Mononuclear cell (primary cell): ENCODE measurements at regions not wholly inside any gene's neighbourhood (a gene's known extent, or its start where the extent isn't known, plus 50 kb on each side); places are given as distances from the start of the nearest gene placed in this dataset.
"Not testable (repeated sequence)": the region's sequence is repeated elsewhere in the genome, so short reads cannot be mapped to it uniquely, and the experiment has no call there.

ENCODE experiments used
- H3K27me3 ChIP-seq: 2 replicates; pipeline ENCODE4 v1.6.0; 2011; ENCODE audit warnings: low read length, control low read depth; ENCODE audit not compliant: insufficient read depth
- H3K4me1 ChIP-seq: 2 replicates; pipeline ENCODE4 v1.5.1; 2011; ENCODE audit warnings: mild to moderate bottlenecking, low read length, control low read depth; ENCODE audit not compliant: insufficient read depth
- H3K4me3 ChIP-seq: 2 replicates; pipeline ENCODE4 v1.5.1; 2011; ENCODE audit warnings: mild to moderate bottlenecking, low read length, moderate library complexity
- H3K9me3 ChIP-seq: 2 replicates; pipeline ENCODE4 v1.5.1; 2011; ENCODE audit warnings: low read depth, mild to moderate bottlenecking, control low read depth, low read length

DNA sequence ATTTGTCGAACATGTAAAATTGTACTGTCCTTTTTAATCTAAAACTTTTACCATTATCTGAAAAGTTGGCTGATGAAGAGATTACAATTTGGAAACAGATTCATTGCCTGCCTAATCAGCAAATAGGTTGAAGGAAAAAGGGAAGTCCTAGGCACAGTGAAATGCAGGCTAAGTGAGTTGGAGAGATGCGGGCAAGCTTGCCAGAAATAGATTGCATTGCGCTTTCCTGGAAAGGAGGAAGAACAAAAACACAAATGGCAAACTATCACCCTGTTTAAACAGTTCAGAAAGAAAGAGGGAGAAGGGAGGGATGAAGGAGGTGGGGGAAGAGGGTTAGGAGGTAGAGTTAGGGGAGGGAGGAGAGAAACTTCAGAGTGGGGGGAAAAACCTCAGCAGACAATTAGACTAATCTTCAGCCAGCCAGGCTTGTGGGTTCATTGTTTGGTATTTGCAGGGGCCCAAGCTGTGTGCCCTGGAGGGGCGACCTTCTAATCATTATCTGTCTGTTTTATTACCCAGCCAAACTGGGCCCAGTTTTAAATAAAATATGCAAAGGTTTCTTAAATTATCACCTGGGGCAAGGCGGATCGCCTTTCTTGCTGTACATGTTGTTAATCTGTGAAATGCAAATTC lies 465.2 kb downstream of the TFAP2B start:
- Histone ChIP-seq H3K4me3 (no peak overlapping the region), H3K27me3 (no peaks in the 10 kb centered on the region), H3K9me3 (no peaks in the 10 kb centered on the region), H3K4me1 (peaks cover 7% of the 10 kb centered on the region)

DNA sequence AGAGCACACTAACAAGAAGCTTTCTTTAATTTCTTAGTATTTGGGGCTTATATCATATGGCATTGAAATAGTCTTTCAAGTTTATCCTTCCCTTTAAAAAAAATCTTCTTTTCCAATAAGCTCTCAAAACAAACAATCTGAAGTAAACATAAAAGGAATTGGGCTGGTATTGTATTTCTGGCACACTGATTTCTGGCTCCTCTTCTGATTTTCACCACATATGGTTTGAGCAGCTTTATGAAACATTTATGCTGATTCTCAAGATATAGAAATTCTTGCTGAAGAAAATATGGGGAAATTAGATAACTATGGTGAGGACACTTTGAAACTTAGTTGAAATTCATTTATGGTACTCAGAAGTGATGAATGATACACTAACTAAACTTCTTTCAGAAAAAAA lies 467.2 kb downstream of the TFAP2B start:
- H3K27me3 ChIP-seq = no peaks in the 10 kb centered on the region
- peaks cover 7% of the 10 kb centered on the region for H3K4me1 ChIP-seq
- H3K4me3 ChIP-seq = no peak overlapping the region
- no peaks in the 10 kb centered on the region for H3K9me3 ChIP-seq

DNA sequence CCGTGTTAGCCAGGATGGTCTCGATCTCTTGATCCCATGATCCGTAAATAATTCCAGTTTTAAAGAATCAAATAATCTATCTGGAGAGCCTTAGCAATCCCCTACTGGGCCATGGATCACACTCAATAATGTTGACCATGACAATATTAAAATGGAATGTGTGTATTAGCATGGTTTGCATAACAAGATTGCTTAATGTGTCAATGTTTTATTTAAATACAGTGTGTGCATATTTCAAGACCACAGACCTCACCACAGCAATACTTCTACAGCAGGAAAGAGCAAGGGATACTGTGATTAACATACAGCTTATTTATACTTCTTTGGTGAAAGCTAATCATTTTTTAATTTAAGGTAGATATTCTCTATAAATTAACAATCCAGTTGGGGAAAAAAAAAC lies 470.4 kb downstream of the TFAP2B start:
- Histone ChIP-seq H3K4me3 (no peak overlapping the region), H3K9me3 (no peaks in the 10 kb centered on the region), H3K4me1 (peaks cover 3% of the 10 kb centered on the region), H3K27me3 (no peaks in the 10 kb centered on the region)

DNA sequence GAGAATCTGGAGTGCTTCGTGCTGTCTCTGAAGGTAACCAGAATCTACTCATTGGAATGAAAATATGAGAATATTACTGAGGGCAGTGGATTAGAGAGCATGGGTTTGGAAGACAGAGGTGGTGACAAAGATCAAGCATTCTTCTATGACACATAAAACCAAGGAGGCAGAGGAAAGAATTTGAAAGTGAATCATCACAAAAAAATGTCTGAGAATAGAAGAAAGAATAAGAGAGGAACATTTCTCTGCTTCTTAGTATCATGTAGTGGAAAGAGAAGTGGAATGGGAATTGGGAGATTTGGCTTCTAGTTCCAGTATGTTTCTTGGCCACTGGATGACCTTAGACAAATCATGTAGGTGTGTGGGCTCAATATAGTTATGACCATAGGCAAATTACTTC lies 474.0 kb downstream of the TFAP2B start:
- Histone ChIP-seq H3K4me3 (no peak overlapping the region), H3K4me1 (no peaks in the 10 kb centered on the region), H3K27me3 (no peaks in the 10 kb centered on the region), H3K9me3 (no peaks in the 10 kb centered on the region)

DNA sequence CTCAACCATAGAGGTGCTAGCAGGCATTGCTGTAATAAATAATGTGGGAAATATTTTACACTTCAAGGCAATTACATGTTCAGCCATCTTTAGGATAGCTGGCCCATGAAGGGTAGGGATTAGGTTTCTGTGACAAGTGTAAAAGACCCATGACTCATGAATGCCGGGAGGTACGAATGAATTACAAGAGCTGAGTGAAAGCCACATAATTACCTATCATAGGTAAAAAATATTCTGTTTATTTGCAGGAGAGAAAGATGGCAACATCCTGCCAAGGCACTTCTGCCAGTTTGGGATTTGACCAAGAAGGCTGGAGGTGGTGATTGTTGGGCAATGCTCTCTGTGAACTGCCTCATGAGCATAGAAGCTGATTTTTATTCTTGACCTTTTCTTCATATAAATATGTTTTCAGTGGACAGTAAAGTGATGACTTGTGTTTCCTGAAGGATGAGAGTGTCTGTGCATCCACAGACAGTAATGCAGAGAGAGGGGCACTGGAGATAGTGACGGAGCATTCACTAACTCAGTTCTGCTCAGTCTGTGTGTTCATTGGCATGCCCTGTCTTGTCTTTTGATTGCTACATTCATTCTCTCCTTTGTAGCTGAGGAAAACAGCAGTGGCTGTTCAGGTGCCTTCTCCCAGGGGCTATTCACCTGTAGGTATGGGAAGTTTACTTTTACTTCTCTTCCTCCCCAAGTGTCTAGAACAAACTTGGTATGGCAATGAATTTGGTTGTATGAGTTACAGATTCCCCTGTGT lies 481.1 kb downstream of the TFAP2B start:
- no peak overlapping the region for H3K4me3 ChIP-seq
- peaks cover 12% of the 10 kb centered on the region for H3K4me1 ChIP-seq
- H3K27me3 ChIP-seq = no peaks in the 10 kb centered on the region
- no peaks in the 10 kb centered on the region for H3K9me3 ChIP-seq

DNA sequence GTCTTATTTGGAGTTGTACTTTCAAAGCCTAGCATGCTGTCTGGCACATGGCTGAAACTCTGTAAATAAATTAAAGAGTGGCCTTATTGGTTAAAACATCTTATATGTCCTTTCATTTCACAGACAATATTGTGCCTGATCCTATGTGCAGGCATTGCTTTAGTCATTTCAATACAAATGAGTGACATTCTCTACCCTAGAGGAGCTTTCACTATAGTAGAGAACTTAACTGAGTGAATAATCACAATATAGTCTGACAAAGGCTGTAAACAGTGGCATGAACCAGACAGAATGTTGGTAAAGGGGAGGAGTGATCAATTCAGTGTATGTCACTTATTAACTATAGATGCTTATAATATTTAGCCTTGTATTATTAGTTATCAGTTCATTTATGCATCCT lies 481.8 kb downstream of the TFAP2B start:
- Histone ChIP-seq H3K9me3 (no peaks in the 10 kb centered on the region), H3K27me3 (no peaks in the 10 kb centered on the region), H3K4me1 (peaks cover 12% of the 10 kb centered on the region), H3K4me3 (no peak overlapping the region)

DNA sequence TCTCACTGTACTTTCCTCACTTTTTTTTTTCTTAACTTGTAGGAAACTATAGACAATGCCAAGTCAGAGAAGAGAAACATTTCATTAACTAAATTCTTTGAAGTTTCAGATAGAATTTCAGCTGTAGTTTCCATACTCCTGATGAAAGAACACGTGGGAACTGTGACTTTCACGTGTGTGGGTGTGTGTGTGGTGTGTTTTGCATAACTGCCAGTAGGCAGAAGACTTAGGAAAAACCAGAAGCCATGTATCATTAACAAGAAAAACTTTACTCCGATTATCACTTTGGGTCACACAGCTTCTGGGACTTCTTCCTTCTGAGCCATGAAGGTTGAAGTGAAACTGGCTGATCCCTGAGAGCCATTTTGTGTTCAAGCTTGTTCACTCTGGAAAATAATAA lies 483.3 kb downstream of the TFAP2B start:
- no peaks in the 10 kb centered on the region for H3K9me3 ChIP-seq

DNA sequence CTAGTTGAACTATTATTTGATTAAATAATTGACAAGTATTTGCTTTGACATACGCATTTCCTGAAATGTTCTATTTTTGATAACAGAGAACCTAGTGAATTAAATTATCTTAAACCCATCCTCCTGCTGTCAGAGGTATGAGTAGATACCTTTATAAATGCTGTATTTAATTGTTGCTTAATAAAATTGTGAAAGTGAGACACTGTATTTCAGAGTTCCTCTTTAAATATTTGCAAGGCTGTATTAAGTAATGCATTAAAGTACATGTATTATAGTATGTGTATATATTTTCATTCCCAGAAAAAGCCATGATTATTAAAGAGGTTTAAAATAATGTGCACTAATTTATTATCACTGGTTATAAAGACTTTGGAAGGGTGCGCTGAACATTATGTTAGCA lies 483.8 kb downstream of the TFAP2B start:
- no peaks in the 10 kb centered on the region for H3K9me3 ChIP-seq
- H3K27me3 ChIP-seq = no peaks in the 10 kb centered on the region
- H3K4me3 ChIP-seq = no peak overlapping the region
- H3K4me1 ChIP-seq = peaks cover 12% of the 10 kb centered on the region

More for the DNA sequence above, 483.3 kb downstream of the TFAP2B start:
- H3K4me3 ChIP-seq = no peak overlapping the region
- no peaks in the 10 kb centered on the region for H3K27me3 ChIP-seq
- H3K4me1 ChIP-seq = peaks cover 12% of the 10 kb centered on the region

DNA sequence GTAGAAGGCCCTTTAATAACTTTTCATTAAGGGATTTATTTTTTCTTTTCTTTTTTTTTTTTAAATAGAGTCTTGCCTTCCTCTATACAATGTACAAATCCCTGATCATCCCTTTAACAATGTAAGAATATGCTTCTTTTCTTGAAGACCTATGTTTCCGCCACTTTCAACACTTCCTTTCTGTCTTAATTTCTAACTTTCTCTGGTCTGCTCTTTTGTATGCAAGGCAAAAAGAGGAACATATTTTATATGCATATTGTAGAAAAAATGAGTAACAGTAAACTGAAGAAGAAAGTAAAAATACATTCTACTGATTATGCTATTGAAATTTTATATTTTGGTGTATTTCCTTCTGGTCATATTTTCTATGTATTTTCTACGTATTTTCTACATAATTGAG lies 484.7 kb downstream of the TFAP2B start:
- peaks cover 12% of the 10 kb centered on the region for H3K4me1 ChIP-seq
- no peaks in the 10 kb centered on the region for H3K27me3 ChIP-seq
- no peaks in the 10 kb centered on the region for H3K9me3 ChIP-seq
- H3K4me3 ChIP-seq = no peak overlapping the region

DNA sequence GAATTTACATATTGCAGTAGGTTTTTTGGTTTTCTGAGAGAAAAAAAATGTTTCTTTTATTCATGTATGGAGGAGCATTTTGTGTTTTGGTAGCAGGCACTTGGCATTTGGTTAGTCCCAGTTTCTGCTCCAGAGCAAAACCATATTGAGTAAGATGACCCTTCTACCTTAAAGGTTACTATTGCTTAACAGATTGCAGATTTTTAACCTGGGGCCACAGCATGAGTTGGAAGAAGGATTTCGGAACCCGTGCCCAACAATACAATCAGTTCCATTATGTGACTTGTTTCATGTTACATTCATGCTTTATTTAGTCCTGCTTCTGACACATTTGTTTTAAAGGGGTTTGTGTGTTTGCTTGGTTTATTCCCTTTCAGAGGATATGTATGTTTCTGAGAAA lies 496.3 kb downstream of the TFAP2B start:
- Histone ChIP-seq H3K9me3 (no peaks in the 10 kb centered on the region), H3K4me1 (no peaks in the 10 kb centered on the region), H3K4me3 (no peak overlapping the region), H3K27me3 (no peaks in the 10 kb centered on the region)

DNA sequence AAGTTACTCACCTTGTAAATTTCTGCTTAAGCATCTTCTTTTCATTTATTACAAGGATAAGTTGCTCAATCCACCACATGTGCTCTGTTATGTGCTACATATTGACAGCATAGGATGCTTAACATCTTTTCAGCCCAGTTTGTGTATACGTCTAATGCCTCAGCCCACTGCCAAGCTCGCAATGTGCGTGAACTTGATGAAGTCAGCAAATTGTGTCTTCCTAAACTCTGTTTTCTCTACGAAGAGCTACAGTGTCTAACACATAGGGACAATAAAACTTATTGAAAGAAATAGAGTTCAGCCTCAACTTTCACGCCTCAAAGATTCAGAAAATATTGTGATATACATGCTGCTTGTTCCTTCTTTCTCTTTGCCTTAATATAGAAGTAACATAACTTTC lies 500.0 kb downstream of the TFAP2B start:
- Histone ChIP-seq H3K4me1 (no peaks in the 10 kb centered on the region), H3K27me3 (no peaks in the 10 kb centered on the region), H3K9me3 (no peaks in the 10 kb centered on the region), H3K4me3 (no peak overlapping the region)

DNA sequence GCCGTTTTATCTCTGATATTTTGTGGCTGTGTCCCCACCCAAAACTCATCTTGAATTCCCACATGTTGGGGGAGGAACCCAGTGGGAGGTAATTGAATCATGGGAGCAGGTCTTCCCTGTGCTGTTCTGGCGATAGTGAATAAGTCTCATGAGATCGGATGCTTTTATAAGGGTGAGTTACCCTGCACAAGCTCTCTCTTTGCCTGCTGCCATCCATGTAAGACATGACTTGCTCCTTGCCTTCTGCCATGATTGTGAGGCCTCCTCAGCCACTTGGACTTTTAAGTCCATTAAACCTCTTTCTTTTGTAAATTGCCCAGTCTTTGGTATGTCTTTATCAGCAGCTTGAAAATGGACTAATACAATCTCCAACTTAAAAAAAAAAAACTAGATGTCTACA lies 502.8 kb downstream of the TFAP2B start:
- not testable (repeated sequence) for H3K4me1 ChIP-seq, H3K9me3 ChIP-seq, H3K27me3 ChIP-seq

DNA sequence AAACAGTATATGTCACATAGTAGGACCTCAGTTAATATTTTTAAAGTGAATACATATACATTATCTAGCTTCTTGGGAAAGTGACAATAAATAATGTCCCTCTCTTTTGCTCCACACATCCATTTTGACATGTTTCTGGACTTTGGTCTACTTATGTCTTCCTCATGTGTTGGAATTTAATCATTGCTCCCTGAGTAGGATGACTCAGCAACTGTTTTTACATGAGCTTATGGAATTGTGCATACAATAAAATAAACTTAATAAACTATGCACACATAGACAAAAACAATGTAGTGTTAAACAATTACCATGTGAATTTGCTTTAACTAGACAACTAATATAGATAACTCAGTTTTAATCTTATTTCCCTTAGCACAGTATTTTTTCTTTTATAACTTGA lies 503.8 kb downstream of the TFAP2B start:
- no peaks in the 10 kb centered on the region for H3K27me3 ChIP-seq
- H3K4me1 ChIP-seq = no peaks in the 10 kb centered on the region

More for the DNA sequence above, 502.8 kb downstream of the TFAP2B start:
- not testable (repeated sequence) for H3K4me3 ChIP-seq

DNA sequence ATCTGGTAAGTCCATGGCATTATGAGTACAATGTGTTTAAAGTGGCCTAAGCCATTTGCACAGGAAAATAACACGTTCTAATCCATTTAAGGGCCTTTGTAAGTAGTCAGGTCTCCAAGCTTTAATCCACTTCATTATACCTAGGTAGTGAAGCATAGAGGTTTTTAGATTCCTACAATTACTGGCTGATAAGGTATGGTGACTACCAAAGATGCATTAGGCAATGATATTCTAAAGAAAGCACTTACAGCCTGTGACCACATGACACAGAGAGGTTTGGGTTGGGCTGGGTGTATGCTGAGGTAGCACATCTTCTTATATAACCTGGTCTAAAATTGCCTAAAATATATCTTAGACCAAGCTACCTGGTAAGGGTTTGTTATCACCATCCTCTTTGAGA lies 504.4 kb downstream of the TFAP2B start:
- no peaks in the 10 kb centered on the region for H3K4me1 ChIP-seq
- no peaks in the 10 kb centered on the region for H3K9me3 ChIP-seq
- no peaks in the 10 kb centered on the region for H3K27me3 ChIP-seq
- H3K4me3 ChIP-seq = no peak overlapping the region

More for the DNA sequence above, 503.8 kb downstream of the TFAP2B start:
- H3K9me3 ChIP-seq = no peaks in the 10 kb centered on the region
- H3K4me3 ChIP-seq = no peak overlapping the region

DNA sequence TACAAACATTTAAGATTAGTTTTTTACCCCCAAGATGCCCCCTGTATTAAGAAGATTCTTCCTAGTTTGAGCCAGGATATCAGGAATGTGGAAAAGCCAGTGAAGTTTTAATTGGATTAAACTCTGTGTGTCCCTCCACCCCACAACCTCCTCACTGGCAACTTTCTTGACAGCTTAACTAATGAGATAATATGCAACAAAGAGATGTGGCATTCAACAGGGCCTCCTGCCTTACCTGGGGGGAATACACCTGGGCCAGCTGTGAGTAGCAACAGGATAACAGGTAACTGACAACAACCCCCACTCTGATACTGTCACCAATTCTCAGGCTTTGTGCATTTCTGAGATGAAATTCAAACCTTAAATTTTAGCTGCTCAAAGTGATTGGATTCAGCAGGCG lies 512.3 kb downstream of the TFAP2B start:
- Histone ChIP-seq H3K27me3 (no peaks in the 10 kb centered on the region), H3K4me1 (no peaks in the 10 kb centered on the region), H3K4me3 (no peak overlapping the region), H3K9me3 (no peaks in the 10 kb centered on the region)

DNA sequence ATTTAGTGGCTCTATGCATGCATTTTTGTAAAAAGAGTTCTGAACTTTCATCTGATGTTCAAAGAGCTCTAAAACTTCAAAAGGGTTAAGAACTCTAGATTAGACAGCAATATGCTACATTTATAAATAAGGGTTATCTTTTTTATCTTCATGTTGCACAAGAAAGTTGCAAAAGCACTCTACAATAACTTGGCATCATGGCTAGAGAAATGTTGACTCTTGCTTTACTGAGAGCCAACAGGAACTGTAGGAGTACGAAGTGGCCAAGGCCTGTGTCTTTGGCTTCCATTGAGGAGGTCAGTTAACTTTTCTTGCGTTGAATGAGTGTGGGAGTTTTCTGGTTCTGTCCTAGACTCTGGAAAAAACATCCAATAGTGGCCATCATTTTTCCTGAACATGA lies 516.9 kb downstream of the TFAP2B start:
- H3K4me1 ChIP-seq = no peaks in the 10 kb centered on the region
- H3K27me3 ChIP-seq = no peaks in the 10 kb centered on the region
- no peak overlapping the region for H3K4me3 ChIP-seq
- no peaks in the 10 kb centered on the region for H3K9me3 ChIP-seq
